ENCODE measurements at regions not wholly inside any gene's neighbourhood (a gene's known extent, or its start where the extent isn't known, plus 50 kb on each side); places are given as distances from the start of the nearest gene placed in this dataset.

- Histone ChIP-seq H3K27me3 (no peaks in the 10 kb centered on the region), H3K27ac (no peak overlapping the region), H3K4me1 (no peaks in the 10 kb centered on the region), H3K9me3 (no peaks in the 10 kb centered on the region), H3K4me3 (no peak overlapping the region), H3K36me3 (no peaks in the 10 kb centered on the region)
- DNase-seq: no peak
- TF ChIP-seq POLR2A (IDR thresholded peaks at IDR 0.05) (no peak), CTCF (IDR thresholded peaks at IDR 0.05) (no peak)
- intact Hi-C loops (cut with DNase I; ENCODE audit: low total_unique reads): no loop called here
Measured at GRCh38 chr2:144989579-144990270, 469.8 kb upstream of the ZEB2 start.

- intact Hi-C loops (cut with DNase I; ENCODE audit: low total_unique reads): no loop called here
Measured at GRCh38 chr2:144988591-144988990, 468.7 kb upstream of the ZEB2 start.

GRCh38 chr2:144986691-144987090 is 466.8 kb upstream of the ZEB2 start:
- no peak for TF ChIP-seq POLR2A (IDR thresholded peaks at IDR 0.05)
- no peak for TF ChIP-seq CTCF (IDR thresholded peaks at IDR 0.05)
- Histone ChIP-seq H3K36me3 (no peaks in the 10 kb centered on the region), H3K27me3 (no peaks in the 10 kb centered on the region), H3K27ac (no peak overlapping the region), H3K4me1 (no peaks in the 10 kb centered on the region), H3K9me3 (no peaks in the 10 kb centered on the region), H3K4me3 (no peak overlapping the region)
- no peak for DNase-seq
- intact Hi-C loops (cut with DNase I; ENCODE audit: low total_unique reads): no loop called here

More at GRCh38 chr2:144988591-144988990, 468.7 kb upstream of the ZEB2 start:
- no peak for TF ChIP-seq CTCF (IDR thresholded peaks at IDR 0.05)
- no peak for TF ChIP-seq POLR2A (IDR thresholded peaks at IDR 0.05)
- Histone ChIP-seq H3K27me3 (no peaks in the 10 kb centered on the region), H3K9me3 (no peaks in the 10 kb centered on the region), H3K36me3 (no peaks in the 10 kb centered on the region), H3K4me1 (no peaks in the 10 kb centered on the region), H3K4me3 (no peak overlapping the region), H3K27ac (no peak overlapping the region)
- DNase-seq: no peak

GRCh38 chr2:144984038-144984437 is 464.1 kb upstream of the ZEB2 start:
- TF ChIP-seq POLR2A (IDR thresholded peaks at IDR 0.05): no peak
- TF ChIP-seq CTCF (IDR thresholded peaks at IDR 0.05): no peak
- Histone ChIP-seq H3K4me3 (no peak overlapping the region), H3K36me3 (no peaks in the 10 kb centered on the region), H3K9me3 (no peaks in the 10 kb centered on the region), H3K27ac (no peak overlapping the region), H3K27me3 (no peaks in the 10 kb centered on the region), H3K4me1 (no peaks in the 10 kb centered on the region)
- intact Hi-C loops (cut with DNase I; ENCODE audit: low total_unique reads): no loop called here
- no peak for DNase-seq

GRCh38 chr2:144983107-144983506 is 463.2 kb upstream of the ZEB2 start:
- Histone ChIP-seq H3K9me3 (no peaks in the 10 kb centered on the region), H3K4me3 (no peak overlapping the region), H3K27me3 (no peaks in the 10 kb centered on the region), H3K27ac (no peak overlapping the region), H3K4me1 (no peaks in the 10 kb centered on the region), H3K36me3 (no peaks in the 10 kb centered on the region)
- TF ChIP-seq CTCF (IDR thresholded peaks at IDR 0.05) (no peak), POLR2A (IDR thresholded peaks at IDR 0.05) (no peak)
- no peak for DNase-seq
- intact Hi-C loops (cut with DNase I; ENCODE audit: low total_unique reads): no loop called here

All from uterus (tissue), 3 donors.